Prostate gland (tissue), 2 donors: ENCODE measurements at regions not wholly inside any gene's neighbourhood (a gene's known extent, or its start where the extent isn't known, plus 50 kb on each side); places are given as distances from the start of the nearest gene placed in this dataset.

Experiments
- DNase-seq: peaks from one replicate; pipeline ENCODE4 v3.0.0-alpha.2; 2019; ENCODE audit warnings: low spot score
- H3K27ac ChIP-seq, 2 donors: fragments of 200-600 bp; sonication (generic); 2 replicates each; pipeline ENCODE4 v1.5.1; 2017 to 2019
- H3K27me3 ChIP-seq: fragments of 200-600 bp; sonication (generic); replicated peaks from 2 replicates; pipeline ENCODE4 v1.5.1; 2019; ENCODE audit not compliant: insufficient read depth
- H3K36me3 ChIP-seq, 2 donors: fragments of 200-600 bp; sonication (generic); 1 replicate in 1 of 2; 2 replicates in 1 of 2; pipeline versions ENCODE4 v1.5.1 to v1.8.1; 2017 to 2019
- H3K4me1 ChIP-seq: fragments of 200-600 bp; sonication (generic); replicated peaks from 2 replicates; pipeline ENCODE4 v1.5.1; 2019
- H3K4me3 ChIP-seq, 2 donors: fragments of 200-600 bp; sonication (generic); 2 replicates each; pipeline ENCODE4 v1.5.1; 2017 to 2019
- H3K9me3 ChIP-seq: fragments of 200-600 bp; sonication (generic); 2 replicates; pipeline ENCODE4 v1.5.1; 2017
- CTCF ChIP-seq, 4 experiments: fragments of 200-600 bp in 2 of 4; fragments of 450-650 bp in 2 of 4; sonication (generic) in 2 of 4; IDR thresholded peaks; 1 replicate in 3 of 4; 2 replicates in 1 of 4; pipeline ENCODE4 v1.5.1; 2016 to 2019; ENCODE audit warnings: antibody characterized with exemption in 4 of 4, mild to moderate bottlenecking in 2 of 4, moderate library complexity in 2 of 4
- POLR2A ChIP-seq: fragments of 450-650 bp; IDR thresholded peaks from one replicate; pipeline ENCODE4 v1.6.1; 2016; ENCODE audit warnings: antibody characterized with exemption, mild to moderate bottlenecking
- POLR2AphosphoS5 ChIP-seq: sonication (generic); formaldehyde crosslinking; IDR thresholded peaks from one replicate; pipeline ENCODE4 v1.6.1; 2017; ENCODE audit warnings: antibody characterized with exemption
- WGBS: methylation state at CpG from one replicate; pipeline ENCODE4 v1.1.5; 2018; 5-methylcytosine and 5-hydroxymethylcytosine counted together
- intact Hi-C: fragments of 100-400 bp; cut with DNase I; formaldehyde crosslinking; loops from one replicate; pipeline ENCODE4 v1.14.2; 2022

DNA sequence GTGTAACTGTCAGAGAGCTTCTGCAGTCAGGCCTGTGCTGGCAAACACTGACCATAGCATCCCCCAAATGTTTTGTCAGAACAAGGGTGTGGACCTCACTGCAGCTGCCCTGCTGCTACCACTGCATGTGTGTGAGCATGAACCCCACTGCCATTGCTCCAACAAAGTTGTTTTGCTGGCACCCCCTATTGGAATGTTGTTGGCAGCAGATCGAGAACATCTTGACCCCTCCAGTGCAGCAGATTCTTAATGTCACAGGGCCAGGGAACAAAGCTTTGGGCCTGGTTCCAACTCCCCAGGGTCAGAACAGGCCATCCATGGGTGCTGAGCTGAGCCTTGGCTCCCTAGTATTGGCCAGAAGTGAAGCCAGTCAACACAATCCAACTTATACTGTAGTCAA is 1537.4 kb downstream of the NCAM2 start:
- H3K9me3 ChIP-seq, result no peaks in the 10 kb centered on the region
- TF ChIP-seq POLR2A (no peak), CTCF (IDR thresholded peaks at IDR 0.05) (no peak), POLR2AphosphoS5 (no peak)
- 79% methylated on average over 1 of the region's 1 CpG for WGBS
- no peak overlapping the region for H3K27ac ChIP-seq
- H3K4me1 ChIP-seq, result no peaks in the 10 kb centered on the region
- DNase-seq, result no peak
- H3K4me3 ChIP-seq, result no peak overlapping the region
- H3K27me3 ChIP-seq, result no peaks in the 10 kb centered on the region
- H3K36me3 ChIP-seq, result no peaks in the 10 kb centered on the region
- intact Hi-C loops, result no loop called here

- intact Hi-C loops, result no loop called here
- DNase-seq, result no peak
- H3K9me3 ChIP-seq, result no peaks in the 10 kb centered on the region
- H3K4me1 ChIP-seq, result no peaks in the 10 kb centered on the region
- H3K4me3 ChIP-seq, result no peak overlapping the region
- no peak for TF ChIP-seq POLR2AphosphoS5
- TF ChIP-seq POLR2A, result no peak
- TF ChIP-seq CTCF (IDR thresholded peaks at IDR 0.05), result no peak
- H3K36me3 ChIP-seq, result no peaks in the 10 kb centered on the region
- no peaks in the 10 kb centered on the region for H3K27me3 ChIP-seq
- no peak overlapping the region for H3K27ac ChIP-seq
Measured at GRCh38 chr21:22536509-22536908, 1538.3 kb downstream of the NCAM2 start.

DNA sequence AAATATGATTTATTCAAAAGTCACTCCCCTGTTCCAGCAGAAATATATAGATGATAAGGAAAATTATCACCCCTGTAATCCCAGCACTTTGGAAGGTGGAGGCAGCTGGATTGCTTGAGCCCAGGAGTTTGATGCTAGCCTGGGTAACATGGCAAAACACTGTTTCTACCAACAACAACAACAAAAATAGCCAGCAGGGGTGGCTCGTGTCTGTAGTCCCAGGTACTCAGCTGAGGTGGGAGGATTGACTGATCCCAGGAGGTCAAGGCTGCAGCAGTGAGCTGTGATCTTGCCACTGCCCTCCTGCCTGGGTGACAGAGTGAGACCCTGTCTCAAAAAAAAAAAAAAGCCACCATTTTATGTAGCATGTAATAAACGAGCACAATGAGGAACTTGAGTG is 1546.5 kb downstream of the NCAM2 start:
- no peaks in the 10 kb centered on the region for H3K9me3 ChIP-seq
- H3K27ac ChIP-seq, result no peak overlapping the region

GRCh38 chr21:22552390-22552789 is 1554.2 kb downstream of the NCAM2 start:
- H3K4me3 ChIP-seq, result no peak overlapping the region
- no peak overlapping the region for H3K27ac ChIP-seq
- H3K4me1 ChIP-seq, result no peaks in the 10 kb centered on the region
- intact Hi-C loops, result no loop called here
- TF ChIP-seq POLR2A, result no peak
- TF ChIP-seq POLR2AphosphoS5, result no peak
- TF ChIP-seq CTCF (IDR thresholded peaks at IDR 0.05), result no peak
- no peaks in the 10 kb centered on the region for H3K9me3 ChIP-seq
- no peaks in the 10 kb centered on the region for H3K36me3 ChIP-seq
- H3K27me3 ChIP-seq, result no peaks in the 10 kb centered on the region
- DNase-seq, result no peak

More for the DNA sequence above, 1546.5 kb downstream of the NCAM2 start:
- H3K4me1 ChIP-seq, result no peaks in the 10 kb centered on the region
- no peak overlapping the region for H3K4me3 ChIP-seq
- WGBS, result 59% methylated on average over 2 of the region's 2 CpGs
- DNase-seq, result no peak
- H3K27me3 ChIP-seq, result no peaks in the 10 kb centered on the region
- TF ChIP-seq CTCF (IDR thresholded peaks at IDR 0.05) (no peak), POLR2AphosphoS5 (no peak), POLR2A (no peak)
- intact Hi-C loops, result no loop called here
- H3K36me3 ChIP-seq, result no peaks in the 10 kb centered on the region

- TF ChIP-seq CTCF (IDR thresholded peaks at IDR 0.05), result no peak
- no peak for TF ChIP-seq POLR2A
- TF ChIP-seq POLR2AphosphoS5, result no peak
- Histone ChIP-seq H3K4me3 (no peak overlapping the region), H3K4me1 (no peaks in the 10 kb centered on the region), H3K27ac (no peak overlapping the region), H3K27me3 (no peaks in the 10 kb centered on the region), H3K36me3 (no peaks in the 10 kb centered on the region), H3K9me3 (no peaks in the 10 kb centered on the region)
- WGBS, result 68% methylated on average over 6 of the region's 6 CpGs
- DNase-seq, result no peak
- intact Hi-C loops, result no loop called here
Measured at GRCh38 chr21:22554690-22555316, 1556.6 kb downstream of the NCAM2 start.
